Omental fat pad (tissue), 3 donors: ENCODE measurements at regions not wholly inside any gene's neighbourhood (a gene's known extent, or its start where the extent isn't known, plus 50 kb on each side); places are given as distances from the start of the nearest gene placed in this dataset.
"Not testable (repeated sequence)": the region's sequence is repeated elsewhere in the genome, so short reads cannot be mapped to it uniquely, and the experiment has no call there.

Experiments
- ATAC-seq: fragments of 150-250 bp; one replicate; pipeline ENCODE4 v1.9.1; 2016; ENCODE audit warnings: mild to moderate bottlenecking, moderate library complexity; ENCODE audit not compliant: low FRiP score
- DNase-seq: peaks from one replicate; pipeline ENCODE4 v3.0.0-alpha.2; 2019; ENCODE audit warnings: low spot score
- TF ChIP-seq, protein P1 (sequence below), 3 donors: fragments of 450-650 bp; IDR thresholded peaks; one replicate each; pipeline ENCODE4 v1.5.1; 2016 to 2017; ENCODE audit warnings: antibody characterized with exemption in 3 of 3, mild to moderate bottlenecking in 3 of 3, moderate library complexity in 2 of 3

DNA sequence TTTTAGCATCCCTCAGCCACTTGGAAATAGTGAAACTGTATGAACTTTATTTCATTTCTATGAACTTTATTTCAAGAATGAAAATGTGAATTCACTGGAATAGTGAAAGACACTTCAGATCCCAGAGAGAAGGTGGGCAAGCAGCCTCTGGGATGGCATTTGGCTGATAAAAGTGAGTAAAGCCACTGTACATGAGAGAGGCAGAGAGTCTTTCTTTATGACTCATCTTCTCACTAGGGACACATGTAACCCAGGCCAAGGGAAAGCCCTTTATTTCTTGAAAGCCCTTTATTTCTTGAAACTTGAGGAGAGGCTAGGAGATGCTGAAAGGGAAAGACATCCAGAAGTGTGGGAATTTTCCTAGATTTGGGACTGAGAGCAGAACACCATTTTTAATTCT lies 148.9 kb upstream of the SMIM30 start:
- TF ChIP-seq, protein P1, sequence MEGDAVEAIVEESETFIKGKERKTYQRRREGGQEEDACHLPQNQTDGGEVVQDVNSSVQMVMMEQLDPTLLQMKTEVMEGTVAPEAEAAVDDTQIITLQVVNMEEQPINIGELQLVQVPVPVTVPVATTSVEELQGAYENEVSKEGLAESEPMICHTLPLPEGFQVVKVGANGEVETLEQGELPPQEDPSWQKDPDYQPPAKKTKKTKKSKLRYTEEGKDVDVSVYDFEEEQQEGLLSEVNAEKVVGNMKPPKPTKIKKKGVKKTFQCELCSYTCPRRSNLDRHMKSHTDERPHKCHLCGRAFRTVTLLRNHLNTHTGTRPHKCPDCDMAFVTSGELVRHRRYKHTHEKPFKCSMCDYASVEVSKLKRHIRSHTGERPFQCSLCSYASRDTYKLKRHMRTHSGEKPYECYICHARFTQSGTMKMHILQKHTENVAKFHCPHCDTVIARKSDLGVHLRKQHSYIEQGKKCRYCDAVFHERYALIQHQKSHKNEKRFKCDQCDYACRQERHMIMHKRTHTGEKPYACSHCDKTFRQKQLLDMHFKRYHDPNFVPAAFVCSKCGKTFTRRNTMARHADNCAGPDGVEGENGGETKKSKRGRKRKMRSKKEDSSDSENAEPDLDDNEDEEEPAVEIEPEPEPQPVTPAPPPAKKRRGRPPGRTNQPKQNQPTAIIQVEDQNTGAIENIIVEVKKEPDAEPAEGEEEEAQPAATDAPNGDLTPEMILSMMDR (IDR thresholded peaks at IDR 0.05), result no peak
- ATAC-seq (no peak), DNase-seq (no peak)

DNA sequence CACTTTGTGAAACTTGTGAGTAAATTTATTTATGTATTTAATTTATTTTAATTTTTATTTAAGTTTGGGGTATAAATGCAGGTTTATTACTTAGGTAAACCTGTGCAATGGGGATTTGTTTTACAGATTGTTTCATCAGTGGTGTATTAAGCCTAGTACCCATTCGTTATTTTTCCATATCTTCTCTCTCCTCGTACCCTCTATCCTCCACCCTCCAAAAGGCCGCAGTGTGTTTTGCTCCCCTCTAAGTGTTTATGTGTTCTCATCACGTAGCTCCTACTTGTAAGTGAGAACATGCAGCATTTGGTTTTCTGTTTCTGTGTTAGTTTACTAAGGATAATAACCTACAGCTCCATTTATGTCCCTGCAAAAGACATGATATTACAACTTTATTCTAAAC lies 145.4 kb upstream of the SMIM30 start:
- TF ChIP-seq, protein P1 (IDR thresholded peaks at IDR 0.05), result no peak
- DNase-seq (no peak), ATAC-seq (no peak)

DNA sequence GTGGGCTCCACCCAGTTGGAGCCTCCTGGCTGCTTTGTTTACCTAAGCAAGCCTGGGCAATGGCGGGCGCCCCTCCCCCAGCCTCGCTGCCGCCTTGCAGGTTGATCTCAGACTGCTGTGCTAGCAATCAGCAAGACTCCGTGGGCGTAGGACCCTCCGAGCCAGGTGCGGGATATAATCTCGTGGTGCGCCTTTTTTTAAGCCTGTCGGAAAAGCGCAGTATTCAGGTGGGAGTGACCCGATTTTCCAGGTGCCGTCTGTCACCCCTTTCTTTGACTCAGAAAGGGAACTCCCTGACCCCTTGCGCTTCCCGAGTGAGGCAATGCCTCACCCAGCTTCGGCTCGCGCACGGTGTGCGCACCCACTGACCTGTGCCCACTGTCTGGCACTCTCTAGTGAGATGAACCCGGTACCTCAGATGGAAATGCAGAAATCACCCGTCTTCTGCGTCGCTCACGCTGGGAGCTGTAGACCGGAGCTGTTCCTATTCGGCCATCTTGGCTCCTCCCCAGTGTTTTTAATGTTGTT lies 144.9 kb upstream of the SMIM30 start:
- not testable (repeated sequence) for ATAC-seq, DNase-seq

DNA sequence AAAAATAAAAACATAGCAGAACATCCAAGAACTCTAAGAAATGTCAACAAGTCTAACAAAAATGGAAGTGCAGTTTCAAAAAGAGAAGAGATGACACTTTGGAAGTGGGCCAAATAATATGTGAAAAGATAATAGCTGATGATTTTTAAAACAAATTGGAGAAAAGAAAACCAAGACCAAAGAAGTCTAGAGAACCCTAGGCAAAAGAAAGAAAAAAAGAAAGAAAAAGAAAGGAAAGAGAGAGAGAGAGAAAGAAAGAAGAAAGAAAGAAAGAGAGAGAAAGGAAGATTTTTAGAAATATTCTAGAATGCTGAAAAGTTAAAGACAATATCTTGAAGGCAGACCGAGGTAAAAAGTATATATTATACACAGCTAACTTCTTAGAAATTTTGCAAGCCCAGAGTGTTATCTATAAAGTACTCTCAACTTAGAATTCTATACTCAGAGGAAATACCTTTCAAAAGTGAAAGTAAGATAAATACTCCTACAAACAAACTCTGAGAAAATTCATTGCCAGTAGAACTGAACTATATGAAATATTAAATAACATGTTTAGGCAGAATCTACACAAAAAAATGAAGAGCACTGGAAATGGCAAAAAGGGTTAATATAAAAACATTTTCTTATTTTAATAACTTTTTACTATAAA lies 138.7 kb upstream of the SMIM30 start:
- ATAC-seq (no peak), DNase-seq (no peak)
- TF ChIP-seq, protein P1 (IDR thresholded peaks at IDR 0.05), result no peak

DNA sequence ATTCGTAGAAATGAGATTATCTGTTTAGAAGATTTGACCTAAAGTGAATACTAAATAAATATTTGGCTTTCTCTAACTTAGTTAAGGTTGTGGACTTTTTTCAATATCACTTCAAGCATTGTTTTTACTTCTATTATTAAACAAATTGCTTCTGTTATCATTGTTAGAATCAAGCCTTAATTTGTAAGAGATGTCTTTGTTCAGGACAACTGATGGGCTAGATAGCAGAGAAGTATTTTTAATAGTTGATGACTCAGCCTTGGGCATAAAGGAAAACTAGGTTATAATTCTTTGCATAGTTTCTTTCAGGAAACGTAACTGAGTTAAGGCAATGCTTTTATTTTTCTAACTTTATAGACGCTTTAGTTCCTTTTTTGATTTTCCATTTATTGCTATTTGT lies 128.8 kb upstream of the SMIM30 start:
- TF ChIP-seq, protein P1 (IDR thresholded peaks at IDR 0.05), result no peak
- no peak for ATAC-seq
- DNase-seq, result no peak

DNA sequence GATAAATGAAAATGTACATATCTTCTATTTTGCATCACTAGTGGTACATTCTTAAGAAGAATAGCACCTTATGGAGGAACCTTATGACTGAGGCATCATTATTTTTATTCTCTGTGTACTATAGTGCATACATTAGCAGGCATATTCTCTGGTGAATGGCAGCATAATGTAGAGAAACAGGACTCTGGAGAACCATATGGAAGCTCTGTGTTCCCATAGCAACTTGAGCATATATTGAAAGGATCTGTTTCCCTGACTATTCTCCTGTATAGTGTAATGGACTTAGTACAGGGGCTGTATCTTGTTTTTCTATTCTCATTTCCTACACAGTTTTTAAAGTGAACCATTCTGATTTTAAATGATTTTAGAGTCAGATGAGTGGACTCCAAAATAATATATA lies 128.4 kb upstream of the SMIM30 start:
- ATAC-seq, result no peak
- no peak for DNase-seq
- TF ChIP-seq, protein P1 (IDR thresholded peaks at IDR 0.05), result no peak

DNA sequence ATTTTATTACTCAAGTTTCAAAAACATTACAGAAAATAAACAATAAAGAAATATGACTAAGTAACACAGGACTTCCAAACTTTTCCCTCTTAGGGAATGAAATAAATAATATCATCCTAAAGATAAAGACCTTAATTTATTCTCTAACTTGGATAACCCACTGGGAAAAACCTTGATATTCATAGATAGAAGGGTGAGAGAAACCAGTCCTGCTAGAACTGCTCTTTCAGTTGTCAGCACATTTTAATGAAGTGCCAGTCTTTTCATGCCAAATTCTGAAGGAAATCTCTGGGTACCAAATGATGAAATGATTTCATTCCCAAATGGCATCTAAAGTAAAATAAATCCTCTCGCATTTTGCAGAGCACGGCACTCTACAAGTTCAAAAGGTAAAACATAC lies 114.5 kb upstream of the SMIM30 start:
- no peak for DNase-seq
- TF ChIP-seq, protein P1 (IDR thresholded peaks at IDR 0.05), result no peak
- no peak for ATAC-seq
